ENCODE measurements at regions not wholly inside any gene's neighbourhood (a gene's known extent, or its start where the extent isn't known, plus 50 kb on each side); places are given as distances from the start of the nearest gene placed in this dataset.

DNA sequence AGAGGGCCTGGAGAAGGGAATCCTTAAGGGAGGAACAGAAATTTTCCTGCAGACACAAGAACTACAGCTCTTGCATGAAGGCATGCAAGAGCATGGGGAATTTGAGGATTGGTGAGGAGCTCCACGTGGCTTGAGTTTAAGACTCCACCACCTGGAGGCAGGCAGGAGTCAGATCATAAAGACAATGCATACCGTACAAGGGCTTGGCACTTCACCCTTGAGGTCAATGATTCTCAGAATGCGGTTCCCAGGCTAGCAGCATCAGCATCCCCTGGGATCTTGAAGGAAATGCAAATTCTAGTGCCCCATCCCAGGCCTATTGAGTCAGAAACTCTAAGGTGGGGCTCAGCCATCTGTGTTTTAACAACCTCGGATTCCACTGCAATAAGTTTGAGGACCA is 143.8 kb downstream of the C7orf25 start:
- ATAC-seq = no peak
- Histone ChIP-seq H3K36me3 (no peaks in the 10 kb centered on the region), H3K4me3 (no peak overlapping the region), H3K4me1 (no peaks in the 10 kb centered on the region), H3K27ac (no peak overlapping the region), H3K27me3 (no peaks in the 10 kb centered on the region), H3K9me3 (no peaks in the 10 kb centered on the region)
- in situ Hi-C loops (cut with MboI; ENCODE audit: low sequenced_read_pairs in 4 of 4) = no loop called here
- DNase-seq = no peak
- TF ChIP-seq POLR2A (IDR thresholded peaks at IDR 0.05) = no peak
- TF ChIP-seq, protein P1, sequence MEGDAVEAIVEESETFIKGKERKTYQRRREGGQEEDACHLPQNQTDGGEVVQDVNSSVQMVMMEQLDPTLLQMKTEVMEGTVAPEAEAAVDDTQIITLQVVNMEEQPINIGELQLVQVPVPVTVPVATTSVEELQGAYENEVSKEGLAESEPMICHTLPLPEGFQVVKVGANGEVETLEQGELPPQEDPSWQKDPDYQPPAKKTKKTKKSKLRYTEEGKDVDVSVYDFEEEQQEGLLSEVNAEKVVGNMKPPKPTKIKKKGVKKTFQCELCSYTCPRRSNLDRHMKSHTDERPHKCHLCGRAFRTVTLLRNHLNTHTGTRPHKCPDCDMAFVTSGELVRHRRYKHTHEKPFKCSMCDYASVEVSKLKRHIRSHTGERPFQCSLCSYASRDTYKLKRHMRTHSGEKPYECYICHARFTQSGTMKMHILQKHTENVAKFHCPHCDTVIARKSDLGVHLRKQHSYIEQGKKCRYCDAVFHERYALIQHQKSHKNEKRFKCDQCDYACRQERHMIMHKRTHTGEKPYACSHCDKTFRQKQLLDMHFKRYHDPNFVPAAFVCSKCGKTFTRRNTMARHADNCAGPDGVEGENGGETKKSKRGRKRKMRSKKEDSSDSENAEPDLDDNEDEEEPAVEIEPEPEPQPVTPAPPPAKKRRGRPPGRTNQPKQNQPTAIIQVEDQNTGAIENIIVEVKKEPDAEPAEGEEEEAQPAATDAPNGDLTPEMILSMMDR (IDR thresholded peaks at IDR 0.05 in 4 of 5, conservative IDR thresholded peaks at IDR 0.05 in 1 of 5) = no peak
- intact Hi-C loops (cut with DNase I; ENCODE audit: low total_unique reads) = no loop called here

DNA sequence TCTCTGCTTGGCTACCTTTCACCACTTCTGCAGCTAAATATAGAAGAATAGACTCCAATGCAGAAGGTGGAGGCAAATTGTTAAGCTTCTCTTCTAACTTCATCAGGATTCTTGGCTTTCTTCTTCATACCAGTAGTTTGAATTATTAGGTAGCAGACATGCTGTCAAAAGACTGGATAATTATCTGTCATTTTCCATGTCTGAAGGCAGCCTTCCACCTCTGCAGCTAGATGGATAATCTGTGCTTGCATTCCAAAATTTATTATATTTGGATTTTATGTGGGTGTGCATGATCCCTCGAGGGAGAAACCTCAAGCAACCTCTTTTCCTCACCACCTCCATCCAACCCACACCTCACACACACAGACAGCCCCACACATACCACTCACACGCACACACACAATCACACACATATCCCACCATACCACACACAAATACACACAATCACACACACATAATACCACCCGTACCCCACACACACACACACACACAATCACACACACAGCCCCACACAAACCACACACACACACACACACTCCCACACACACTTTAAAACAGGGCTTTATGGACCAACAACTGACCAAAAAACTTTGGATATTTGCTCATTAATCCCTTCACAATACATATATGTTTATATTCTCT is 145.0 kb downstream of the C7orf25 start:
- no peaks in the 10 kb centered on the region for H3K27me3 ChIP-seq
- DNase-seq (no peak), ATAC-seq (no peak)
- intact Hi-C loops (cut with DNase I; ENCODE audit: low total_unique reads) = no loop called here
- in situ Hi-C loops (cut with MboI; ENCODE audit: low sequenced_read_pairs in 4 of 4) = no loop called here
- H3K4me3 ChIP-seq = no peak overlapping the region
- H3K27ac ChIP-seq = no peak overlapping the region
- H3K4me1 ChIP-seq = no peaks in the 10 kb centered on the region
- H3K36me3 ChIP-seq = no peaks in the 10 kb centered on the region
- no peaks in the 10 kb centered on the region for H3K9me3 ChIP-seq
- TF ChIP-seq POLR2A (IDR thresholded peaks at IDR 0.05) = no peak
- TF ChIP-seq, protein P1 (IDR thresholded peaks at IDR 0.05 in 4 of 5, conservative IDR thresholded peaks at IDR 0.05 in 1 of 5) = no peak

DNA sequence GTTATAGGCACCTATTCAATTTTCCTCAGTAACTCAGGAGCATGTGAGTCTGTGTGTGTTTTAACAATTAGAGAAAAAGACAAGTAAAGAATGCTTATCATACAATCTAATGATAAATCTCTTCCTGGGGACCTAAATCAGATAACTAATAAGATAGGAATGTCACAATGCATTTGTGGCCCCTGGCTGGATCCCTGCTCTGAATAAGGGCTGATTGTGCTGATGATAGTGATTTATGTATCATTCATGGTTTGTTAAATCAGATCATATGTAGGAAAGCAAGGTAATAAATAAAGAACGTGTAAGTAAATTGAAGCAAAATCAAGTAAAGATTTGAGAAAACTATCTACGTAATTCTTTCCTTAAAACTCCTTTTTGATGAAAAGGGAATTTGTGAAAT is 145.9 kb downstream of the C7orf25 start:
- H3K4me1 ChIP-seq = no peaks in the 10 kb centered on the region
- ATAC-seq = no peak
- in situ Hi-C loops (cut with MboI; ENCODE audit: low sequenced_read_pairs in 4 of 4) = no loop called here

DNA sequence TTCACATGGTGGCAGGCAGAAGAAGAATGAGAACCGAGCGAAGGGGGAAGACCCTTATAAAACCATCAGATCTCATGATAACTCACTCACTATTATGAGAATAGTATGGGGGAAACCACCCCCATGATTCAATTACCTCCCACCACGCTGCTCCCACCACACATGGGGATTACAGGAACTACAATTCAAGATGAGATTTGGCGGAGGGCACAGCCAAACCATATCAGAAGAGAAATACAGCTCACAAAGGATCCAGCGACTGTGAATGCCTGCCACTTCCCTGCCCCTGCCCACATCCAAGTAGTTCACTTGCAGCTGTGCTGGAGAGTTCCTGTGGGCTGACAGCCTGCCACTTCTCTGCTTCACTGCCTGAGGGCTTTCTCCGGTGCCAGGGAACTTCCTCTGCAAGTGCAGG is 148.7 kb downstream of the C7orf25 start:
- no peaks in the 10 kb centered on the region for H3K27me3 ChIP-seq
- no peak overlapping the region for H3K4me3 ChIP-seq
- H3K4me1 ChIP-seq = no peaks in the 10 kb centered on the region
- intact Hi-C loops (cut with DNase I; ENCODE audit: low total_unique reads) = no loop called here
- DNase-seq (no peak), ATAC-seq (no peak)
- TF ChIP-seq, protein P1 (IDR thresholded peaks at IDR 0.05 in 4 of 5, conservative IDR thresholded peaks at IDR 0.05 in 1 of 5) = no peak
- no peak for TF ChIP-seq POLR2A (IDR thresholded peaks at IDR 0.05)
- H3K9me3 ChIP-seq = no peaks in the 10 kb centered on the region
- in situ Hi-C loops (cut with MboI; ENCODE audit: low sequenced_read_pairs in 4 of 4) = no loop called here
- no peaks in the 10 kb centered on the region for H3K36me3 ChIP-seq
- no peak overlapping the region for H3K27ac ChIP-seq

More for the DNA sequence above, 145.9 kb downstream of the C7orf25 start:
- H3K27me3 ChIP-seq = no peaks in the 10 kb centered on the region
- H3K36me3 ChIP-seq = no peaks in the 10 kb centered on the region
- no peak for DNase-seq
- H3K27ac ChIP-seq = no peak overlapping the region
- no peak for TF ChIP-seq POLR2A (IDR thresholded peaks at IDR 0.05)
- TF ChIP-seq, protein P1 (IDR thresholded peaks at IDR 0.05 in 4 of 5, conservative IDR thresholded peaks at IDR 0.05 in 1 of 5) = no peak
- no peaks in the 10 kb centered on the region for H3K9me3 ChIP-seq
- H3K4me3 ChIP-seq = no peak overlapping the region
- intact Hi-C loops (cut with DNase I; ENCODE audit: low total_unique reads) = no loop called here

DNA sequence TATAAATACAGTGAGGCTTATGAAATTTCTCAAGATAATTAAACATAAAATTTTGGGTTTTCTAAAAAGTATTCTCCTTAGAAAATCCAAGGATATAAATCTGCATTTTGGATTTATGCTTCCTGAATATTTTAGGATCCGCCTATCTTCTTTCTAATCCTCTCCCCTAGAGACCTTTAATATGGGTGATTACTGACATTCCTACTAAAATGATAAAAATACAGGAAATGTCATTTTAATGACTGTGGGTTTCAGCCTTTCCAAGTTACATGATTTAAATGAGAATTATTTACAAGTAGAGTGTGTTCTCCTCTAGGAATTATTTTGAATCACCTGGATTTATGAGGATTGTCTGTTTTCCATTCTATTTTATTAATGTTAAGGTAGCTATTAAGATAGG is 150.4 kb downstream of the C7orf25 start:
- DNase-seq (no peak), ATAC-seq (no peak)
- in situ Hi-C loops (cut with MboI; ENCODE audit: low sequenced_read_pairs in 4 of 4) (no loop called here), intact Hi-C loops (cut with DNase I; ENCODE audit: low total_unique reads) (no loop called here)
- no peaks in the 10 kb centered on the region for H3K27me3 ChIP-seq
- H3K4me3 ChIP-seq = no peak overlapping the region
- no peaks in the 10 kb centered on the region for H3K9me3 ChIP-seq
- no peaks in the 10 kb centered on the region for H3K36me3 ChIP-seq
- no peak for TF ChIP-seq POLR2A (IDR thresholded peaks at IDR 0.05)
- TF ChIP-seq, protein P1 (IDR thresholded peaks at IDR 0.05 in 4 of 5, conservative IDR thresholded peaks at IDR 0.05 in 1 of 5) = no peak
- no peak overlapping the region for H3K27ac ChIP-seq
- H3K4me1 ChIP-seq = no peaks in the 10 kb centered on the region

Data from gastrocnemius medialis (tissue), 4 donors.